Left cardiac atrium (tissue), 4 donors: ENCODE measurements at regions not wholly inside any gene's neighbourhood (a gene's known extent, or its start where the extent isn't known, plus 50 kb on each side); places are given as distances from the start of the nearest gene placed in this dataset.
"Not testable (repeated sequence)": the region's sequence is repeated elsewhere in the genome, so short reads cannot be mapped to it uniquely, and the experiment has no call there.

Experiments
- ATAC-seq, 2 donors: fragments of 200-7000 bp; cut with Tn5 transposase; one replicate each; pipeline ENCODE4 v1.9.1; 2020; ENCODE audit warnings: mild to moderate bottlenecking in 2 of 2, moderate library complexity in 2 of 2
- DNase-seq: peaks from one replicate; pipeline ENCODE4 v3.0.0-alpha.2; 2020
- intact Hi-C, 2 donors: fragments of 100-400 bp; cut with DNase I; formaldehyde crosslinking; loops; one replicate each; pipeline versions ENCODE4 v1.14.1 to v1.15.1; 2022 to 2023
- donor health status: DM: no; HTN: yes; CAD: no.
- donor health status: DM: no; HTN: yes; CAD: no; lungs with severe emphysema.
- donor health status: DM: yes; HTN: yes; CAD: no.
- donor health status: Dilated cardiomyopathy.

DNA sequence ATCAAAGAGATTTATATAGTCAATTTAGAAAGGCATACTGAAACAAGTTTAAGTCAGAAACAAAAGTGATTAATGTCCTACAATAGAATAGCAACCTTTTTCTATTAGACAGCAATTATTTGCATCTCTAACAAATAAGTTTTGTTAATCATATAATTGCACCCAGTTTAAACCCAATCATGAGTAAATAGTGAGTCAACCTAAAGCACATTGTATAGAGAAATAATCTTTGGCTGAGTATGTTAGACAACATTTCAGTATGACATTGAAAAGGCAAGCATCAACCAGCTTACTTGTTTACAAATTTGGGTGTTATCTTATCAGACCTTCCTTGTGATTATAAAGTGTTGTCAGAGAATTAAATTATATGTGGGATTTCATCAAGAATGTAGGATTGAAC lies 209.5 kb downstream of the IL15 start:
- ATAC-seq = no peak
- intact Hi-C loops = no loop called here
- no peak for DNase-seq

DNA sequence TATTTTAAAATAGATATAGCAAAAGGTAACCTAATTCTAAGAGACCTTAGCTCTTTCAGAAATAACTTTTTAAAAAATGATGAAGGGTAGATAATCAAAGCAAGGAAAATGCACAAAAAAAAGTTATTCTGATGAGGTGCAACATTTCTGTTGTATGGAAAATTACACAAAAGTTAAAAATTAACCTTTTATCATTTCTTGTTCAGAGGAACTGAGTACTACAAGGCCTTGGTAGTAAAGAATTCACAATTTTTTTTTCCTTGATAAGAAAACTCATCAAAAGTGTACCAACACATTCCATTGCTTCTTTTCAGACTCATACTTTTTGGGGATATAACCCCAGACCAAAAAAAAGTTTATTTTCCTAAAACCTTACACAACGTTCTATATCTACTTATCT lies 213.0 kb downstream of the IL15 start:
- intact Hi-C loops = no loop called here
- ATAC-seq (peak in 1 of 2 donors; percentile 41), DNase-seq (no peak)

DNA sequence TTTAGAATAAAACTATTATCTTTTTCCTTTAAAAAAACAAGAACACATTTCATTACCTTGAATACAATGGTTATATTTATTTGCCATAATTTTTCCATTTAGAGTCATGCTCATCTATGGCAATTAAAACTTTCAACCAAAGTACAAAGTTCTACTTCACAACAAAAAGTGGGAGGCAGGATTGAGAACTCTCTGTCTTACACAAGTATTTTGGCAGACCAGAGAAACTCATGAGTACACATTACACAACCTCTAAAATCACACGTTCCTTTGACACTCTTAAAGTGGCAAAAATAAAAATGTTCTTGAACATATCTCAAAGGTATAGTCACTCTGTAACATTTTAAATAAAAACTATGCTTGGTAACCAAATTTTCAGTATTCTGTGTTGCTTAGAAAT lies 213.4 kb downstream of the IL15 start:
- ATAC-seq (peak in 1 of 2 donors; percentile 68), DNase-seq (no peak)
- intact Hi-C loops = no loop called here

DNA sequence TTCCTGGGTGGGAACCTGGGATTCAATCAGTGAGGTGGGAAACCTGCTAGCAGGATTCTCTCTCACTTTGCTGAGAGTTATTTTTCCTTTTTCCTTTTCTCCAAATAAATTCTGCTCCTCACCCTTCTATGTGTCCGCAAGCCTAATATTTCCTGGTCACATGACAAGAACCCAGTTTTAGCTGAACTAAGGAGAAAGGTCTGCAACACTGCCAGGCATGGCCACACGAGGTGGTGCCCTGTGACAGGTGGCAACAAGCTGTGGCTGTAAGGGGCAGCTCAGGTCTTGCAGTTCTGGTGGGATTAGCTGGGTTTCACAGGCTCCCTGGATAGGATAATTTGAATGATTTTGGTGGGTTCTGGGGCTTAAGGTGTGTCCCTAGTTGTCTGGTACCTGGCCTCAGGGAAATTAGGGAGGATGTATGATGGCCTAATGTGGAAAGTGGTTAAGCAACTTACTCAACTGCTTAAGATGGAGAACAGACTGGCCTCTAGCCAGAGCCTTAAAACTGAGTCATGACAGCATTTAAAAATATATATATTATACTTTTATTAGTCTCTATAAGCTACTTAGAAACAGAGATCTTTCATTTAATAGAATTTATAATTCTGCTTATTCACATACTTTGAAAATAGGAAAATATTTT lies 215.0 kb downstream of the IL15 start:
- DNase-seq (no peak), ATAC-seq (no peak)
- intact Hi-C loops = no loop called here

DNA sequence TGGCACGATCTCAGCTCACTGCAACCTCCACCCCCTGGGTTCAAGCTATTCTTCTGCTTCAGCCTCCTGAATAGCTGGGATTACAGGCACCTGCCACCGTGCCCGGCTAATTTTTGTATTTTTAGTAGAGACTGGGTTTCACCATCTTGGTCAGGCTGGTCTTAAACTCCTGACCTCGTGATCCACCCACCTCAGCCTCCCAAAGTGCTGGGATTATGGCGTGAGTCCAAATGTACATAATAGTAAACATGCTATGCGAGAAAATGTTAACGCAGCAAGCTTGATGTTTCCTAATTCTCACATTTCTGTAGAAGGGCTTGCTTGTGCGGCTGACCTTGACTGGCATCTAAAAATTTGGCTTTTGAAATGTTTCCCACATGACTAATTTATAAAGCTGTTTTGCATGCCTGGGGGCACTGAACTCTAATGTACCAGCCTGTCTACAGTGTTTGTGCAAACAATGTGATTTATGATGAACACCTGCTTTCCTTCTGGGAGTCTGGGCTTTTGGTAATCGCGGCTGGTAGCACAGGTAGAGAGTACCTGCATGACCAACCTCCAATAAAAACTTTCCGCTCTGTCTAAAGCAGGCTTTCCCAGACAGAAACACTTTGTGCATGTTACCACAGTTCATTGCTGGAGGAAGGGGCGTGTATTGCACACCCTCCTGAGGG lies 216.8 kb downstream of the IL15 start:
- ATAC-seq (no peak), DNase-seq (no peak)
- intact Hi-C loops = no loop called here

DNA sequence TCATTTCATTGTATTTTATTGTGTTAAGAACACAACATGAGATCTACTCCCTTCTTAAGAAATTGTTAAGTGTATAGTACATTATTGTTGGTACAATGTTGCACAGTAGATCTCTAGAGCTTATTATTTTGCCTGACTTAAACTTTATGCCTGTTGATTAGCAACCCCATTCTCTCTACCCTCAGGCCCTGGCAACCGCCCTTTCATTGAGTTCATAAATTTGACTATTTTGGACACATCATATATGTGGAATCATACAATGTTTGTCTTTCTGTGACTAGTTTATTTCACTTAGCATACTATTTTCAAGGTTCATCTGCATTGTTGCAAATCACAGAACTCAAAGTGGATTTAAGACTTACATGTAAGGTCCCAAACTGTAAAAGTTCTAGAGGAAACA lies 222.1 kb downstream of the IL15 start:
- ATAC-seq = no peak
- intact Hi-C loops = no loop called here

DNA sequence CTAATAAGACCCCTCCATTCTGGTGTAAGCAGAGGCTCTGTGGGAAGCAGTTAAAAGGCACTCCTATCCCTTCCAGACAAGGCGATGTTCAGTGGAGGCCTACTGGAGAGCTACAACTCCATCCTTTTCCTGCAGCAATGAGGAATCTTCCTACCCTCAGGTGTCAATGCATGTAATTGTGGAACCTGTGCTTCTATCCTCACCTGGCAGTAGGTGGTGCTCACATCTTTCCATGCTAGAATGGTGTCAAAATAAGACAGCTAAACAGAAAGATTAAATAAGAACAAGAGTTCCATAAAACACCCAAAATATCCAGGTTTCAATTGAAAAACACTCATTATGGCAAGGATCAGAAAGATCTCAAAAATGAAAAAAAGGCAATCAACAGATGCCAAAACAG lies 224.6 kb downstream of the IL15 start:
- DNase-seq (no peak), ATAC-seq (no peak)
- intact Hi-C loops = no loop called here

More for the DNA sequence above, 222.1 kb downstream of the IL15 start:
- no peak for DNase-seq

DNA sequence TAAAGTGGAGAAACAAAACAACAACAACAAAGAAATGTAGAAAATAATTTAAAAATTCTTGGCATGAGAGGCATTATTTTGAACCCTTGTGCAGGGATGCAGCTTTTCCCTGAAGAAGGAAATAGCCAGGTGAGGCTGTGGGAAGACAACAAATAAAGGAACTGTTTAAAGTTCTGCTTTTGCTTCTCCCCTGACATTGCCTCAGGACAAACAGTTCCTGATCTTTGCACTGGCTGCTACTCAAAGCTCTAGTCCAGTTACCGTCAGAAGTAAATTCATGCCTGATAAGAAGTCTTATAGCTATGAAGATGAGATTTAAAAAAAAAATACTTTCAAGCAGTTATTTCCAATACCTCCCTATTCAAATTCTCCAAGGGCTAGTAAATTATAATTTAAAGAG lies 233.8 kb downstream of the IL15 start:
- intact Hi-C loops = no loop called here
- ATAC-seq = no peak
- DNase-seq = no peak

DNA sequence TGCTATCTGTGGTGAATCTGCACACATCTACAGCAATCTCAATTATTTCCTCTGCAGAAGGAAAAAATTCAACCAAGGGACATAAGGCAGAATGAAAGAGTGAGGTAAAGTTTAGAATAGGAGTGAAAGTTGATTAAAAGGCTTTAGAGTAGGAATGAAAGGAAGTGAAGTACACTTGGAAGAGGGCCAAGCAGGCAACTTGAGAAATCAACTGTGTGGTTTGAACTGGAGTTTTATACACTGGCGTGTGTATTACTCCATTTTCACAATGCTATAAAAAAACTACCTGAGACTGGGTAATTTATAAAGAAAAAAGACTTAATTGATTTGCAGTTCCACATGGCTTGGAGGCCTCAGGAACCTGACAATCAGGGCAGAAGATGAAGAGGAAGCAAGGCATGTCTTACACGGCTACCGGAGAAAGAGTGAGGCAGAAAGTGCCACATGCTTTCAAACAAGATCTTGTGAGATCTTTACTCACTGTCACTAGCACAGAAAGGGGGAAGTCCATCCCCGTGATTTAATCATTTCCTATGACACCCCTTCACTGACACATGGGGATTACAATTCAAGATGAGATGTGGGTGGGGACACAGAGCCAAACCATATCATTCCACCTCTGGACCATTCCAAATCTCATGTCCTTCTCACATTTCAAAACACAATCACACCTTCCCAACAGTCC lies 234.8 kb downstream of the IL15 start:
- intact Hi-C loops = no loop called here
- no peak for ATAC-seq
- no peak for DNase-seq

DNA sequence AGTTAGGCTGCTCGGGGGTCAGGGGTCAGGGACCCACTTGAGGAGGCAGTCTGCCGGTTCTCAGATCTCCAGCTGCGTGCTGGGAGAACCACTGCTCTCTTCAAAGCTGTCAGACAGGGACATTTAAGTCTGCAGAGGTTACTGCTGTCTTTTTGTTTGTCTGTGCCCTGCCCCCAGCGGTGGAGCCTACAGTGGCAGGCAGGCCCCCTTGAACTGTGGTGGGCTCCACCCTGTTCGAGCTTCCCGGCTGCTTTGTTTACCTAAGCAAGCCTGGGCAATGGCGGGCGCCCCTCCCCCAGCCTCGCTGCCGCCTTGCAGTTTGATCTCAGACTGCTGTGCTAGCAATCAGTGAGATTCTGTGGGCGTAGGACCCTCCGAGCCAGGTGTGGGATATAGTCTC lies 246.3 kb downstream of the IL15 start:
- ATAC-seq, intact Hi-C loops, DNase-seq: not testable (repeated sequence)

DNA sequence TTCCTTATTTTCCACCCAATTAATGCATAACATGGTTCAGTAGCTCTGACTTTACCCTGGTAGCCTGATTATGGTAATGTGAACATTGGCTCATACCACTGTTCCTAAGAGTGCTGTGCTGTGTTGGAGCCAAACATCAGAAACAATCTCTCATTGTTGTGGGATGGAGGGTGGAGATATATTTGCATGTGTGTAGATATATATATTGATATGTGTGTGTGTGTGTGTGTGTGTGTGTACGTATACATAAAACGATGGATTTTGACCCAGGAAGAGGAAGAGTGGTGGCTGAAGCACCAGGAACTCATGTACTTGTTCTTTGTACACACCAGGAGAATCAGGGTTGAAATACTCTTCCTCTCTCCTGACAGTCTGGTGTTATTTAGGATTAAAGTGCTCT lies 247.7 kb downstream of the IL15 start:
- no peak for DNase-seq
- intact Hi-C loops = no loop called here

DNA sequence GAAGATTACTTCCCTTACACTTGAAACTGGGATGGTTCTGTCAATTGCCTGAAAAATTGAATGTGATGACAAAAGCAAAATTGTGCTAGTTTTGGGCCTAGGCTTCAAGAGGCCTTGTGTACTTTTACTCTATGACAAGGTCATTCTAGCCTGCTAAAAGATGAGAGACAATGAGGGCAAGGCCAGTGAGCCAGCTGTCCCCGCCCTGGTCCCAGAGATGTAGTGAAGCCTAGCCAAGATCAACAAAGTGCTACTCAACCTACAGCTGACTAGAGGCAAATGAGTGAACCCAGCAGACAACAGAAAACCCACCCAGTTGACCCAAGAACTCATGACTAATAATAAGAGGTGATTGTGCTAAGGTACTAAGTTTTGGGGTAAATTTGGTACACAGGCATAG lies 248.7 kb downstream of the IL15 start:
- intact Hi-C loops = no loop called here
- ATAC-seq = no peak

More for the DNA sequence above, 247.7 kb downstream of the IL15 start:
- no peak for ATAC-seq

DNA sequence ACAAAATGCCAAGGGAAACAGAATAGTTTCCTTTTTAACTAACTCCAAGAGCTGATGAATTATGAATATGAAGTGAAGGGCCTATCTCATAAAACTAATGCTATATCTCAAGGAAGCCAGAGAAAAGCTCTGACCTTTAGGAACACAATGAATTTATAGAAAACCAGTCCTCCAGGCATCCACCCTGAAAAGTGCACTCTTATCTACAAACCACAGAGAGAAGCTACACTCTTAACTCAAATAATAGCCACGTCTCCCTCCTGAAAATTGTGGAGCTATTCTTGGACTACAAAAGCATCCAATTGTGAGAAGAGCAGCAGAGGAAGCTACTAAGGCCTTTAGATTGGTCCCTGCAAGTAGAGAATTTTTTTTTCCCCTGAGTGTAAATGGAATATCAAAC lies 253.9 kb downstream of the IL15 start:
- intact Hi-C loops = no loop called here
- ATAC-seq (no peak), DNase-seq (no peak)

More for the DNA sequence above, 248.7 kb downstream of the IL15 start:
- no peak for DNase-seq

DNA sequence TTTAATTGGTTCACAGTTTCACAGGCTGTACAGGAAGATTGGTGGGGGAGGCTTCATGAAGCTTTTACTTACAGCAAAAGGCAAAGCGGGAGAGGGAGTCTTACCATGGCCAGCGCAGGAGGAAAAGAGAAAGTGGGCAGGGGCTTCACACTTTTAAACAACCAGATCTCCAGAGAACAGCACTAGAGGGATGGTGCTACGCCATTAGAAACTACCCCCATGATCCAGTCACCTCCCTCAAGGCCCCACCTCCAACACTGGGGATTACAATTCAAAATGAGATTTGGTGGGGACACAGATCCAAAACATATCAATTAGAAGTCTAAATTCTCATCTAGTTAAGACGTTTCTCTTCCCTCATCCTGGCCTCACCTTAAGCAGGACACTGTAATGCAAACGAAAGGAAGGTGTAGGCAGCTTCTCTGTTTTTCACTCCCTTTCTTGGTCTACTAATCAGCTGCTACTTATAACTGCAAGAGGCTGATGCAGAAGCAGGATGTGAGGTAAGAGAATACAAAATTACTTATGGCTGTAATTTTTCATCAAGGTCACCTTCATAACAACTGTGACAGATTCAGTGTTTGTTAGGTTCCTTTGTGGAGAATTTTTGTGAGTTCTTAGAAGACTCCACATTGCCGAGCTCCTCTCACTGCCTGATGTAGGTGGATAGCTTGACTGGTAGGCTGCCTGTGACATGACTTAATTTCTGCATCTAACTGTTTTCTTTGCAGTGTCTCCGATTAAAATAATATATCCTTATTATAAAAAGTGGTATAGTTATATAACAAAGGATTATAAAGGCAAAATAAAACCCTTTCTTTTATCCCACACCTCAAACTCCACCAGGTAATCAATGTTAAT lies 255.1 kb downstream of the IL15 start:
- intact Hi-C loops = no loop called here
- ATAC-seq (no peak), DNase-seq (no peak)

DNA sequence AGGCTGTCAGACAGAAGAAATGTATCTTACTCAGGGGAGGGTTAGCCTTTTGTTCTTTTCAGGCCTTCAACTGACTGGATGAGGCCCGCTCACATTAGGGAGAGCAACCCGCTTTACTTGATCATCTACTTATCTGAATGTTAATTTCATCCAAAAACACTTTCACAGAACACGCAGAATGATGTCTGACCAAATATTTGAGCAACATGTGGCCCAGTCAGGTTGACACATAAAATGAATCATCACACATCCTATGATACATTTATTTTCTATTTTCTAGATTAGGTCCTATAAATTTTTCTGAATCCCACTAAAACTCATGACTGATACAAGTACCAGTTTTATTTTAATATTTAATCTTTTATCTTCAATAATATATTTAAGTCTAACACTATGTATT lies 260.3 kb downstream of the IL15 start:
- intact Hi-C loops = no loop called here
- DNase-seq = no peak
- ATAC-seq = no peak

DNA sequence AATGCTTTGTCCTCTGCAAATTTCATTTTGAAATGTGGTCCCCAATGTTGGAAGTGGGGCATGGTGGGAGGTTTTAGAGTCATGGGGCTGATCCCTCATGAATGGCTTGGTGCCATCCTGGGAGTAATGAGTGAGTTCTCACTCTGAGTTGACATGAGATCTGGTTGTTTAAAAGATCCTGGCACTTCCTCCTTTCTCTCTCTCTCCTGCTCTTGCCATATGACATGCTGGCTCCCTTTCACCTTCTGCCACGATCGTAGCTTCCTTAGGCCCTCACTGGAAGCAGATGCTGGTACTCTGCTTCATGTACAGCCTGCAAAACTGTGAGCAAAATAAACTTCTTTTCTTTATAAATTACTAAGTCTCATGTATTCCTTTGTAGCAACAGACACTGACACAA lies 262.0 kb downstream of the IL15 start:
- ATAC-seq (peak in 1 of 2 donors; percentile 12), DNase-seq (no peak)
- intact Hi-C loops = no loop called here

DNA sequence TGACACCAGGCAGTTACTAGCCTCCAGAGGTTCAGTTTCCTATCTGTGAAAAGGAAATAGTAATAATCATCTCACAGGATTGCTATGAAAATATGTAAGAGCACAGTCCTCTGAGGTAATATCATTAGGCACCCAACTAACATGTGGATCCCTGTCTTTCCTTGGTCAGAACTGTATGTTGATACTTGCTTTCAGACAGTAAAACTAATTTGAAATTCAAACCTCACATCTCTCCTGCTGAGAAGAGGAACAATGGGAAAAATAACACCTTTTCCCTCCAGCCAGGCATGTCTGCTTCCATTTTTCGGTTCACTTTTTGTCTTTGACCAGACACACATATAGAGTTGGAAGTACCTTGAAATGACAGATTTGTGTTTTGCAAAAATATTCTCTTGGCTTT lies 262.7 kb downstream of the IL15 start:
- no peak for ATAC-seq

DNA sequence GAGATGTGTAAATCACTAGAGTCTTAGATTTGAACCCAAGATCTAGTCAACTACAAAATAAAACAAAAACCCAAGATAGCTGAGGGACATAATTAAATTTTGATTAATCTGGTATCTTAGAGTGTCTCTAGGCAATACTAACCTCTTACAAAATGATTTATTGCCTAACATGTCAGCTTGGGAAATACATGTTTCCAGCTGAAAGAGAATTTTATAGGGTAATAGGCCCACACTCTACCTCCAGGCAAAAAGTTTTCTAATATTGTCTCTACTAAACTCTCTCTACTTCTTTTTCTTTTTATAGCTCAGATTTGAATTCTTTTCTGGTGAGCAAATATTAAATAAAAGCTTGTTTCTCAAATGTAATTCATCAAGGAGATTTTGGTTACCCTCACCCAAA lies 263.2 kb downstream of the IL15 start:
- ATAC-seq = no peak
- no peak for DNase-seq
- intact Hi-C loops = no loop called here

More for the DNA sequence above, 262.7 kb downstream of the IL15 start:
- DNase-seq = no peak
- intact Hi-C loops = no loop called here

DNA sequence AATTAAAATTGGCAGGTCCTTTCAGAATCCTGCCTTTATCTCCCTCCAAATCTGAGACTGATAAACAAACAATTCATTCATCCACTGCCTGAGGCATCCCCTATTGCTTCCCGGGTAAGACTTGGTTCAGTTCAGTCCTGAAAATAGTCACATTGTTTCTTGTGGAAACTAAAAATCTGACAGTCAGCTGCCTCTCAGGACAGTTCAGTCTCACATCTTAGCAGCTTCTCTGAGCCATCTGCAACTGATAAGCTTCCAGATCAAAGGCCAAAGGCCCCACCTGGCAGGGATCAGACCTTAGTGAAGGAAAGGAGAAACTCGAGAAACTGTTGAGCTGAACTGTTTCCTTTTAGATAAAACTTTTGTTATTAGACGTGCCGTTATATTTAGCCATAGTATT lies 264.5 kb downstream of the IL15 start:
- no peak for DNase-seq
- no peak for ATAC-seq
- intact Hi-C loops = no loop called here

DNA sequence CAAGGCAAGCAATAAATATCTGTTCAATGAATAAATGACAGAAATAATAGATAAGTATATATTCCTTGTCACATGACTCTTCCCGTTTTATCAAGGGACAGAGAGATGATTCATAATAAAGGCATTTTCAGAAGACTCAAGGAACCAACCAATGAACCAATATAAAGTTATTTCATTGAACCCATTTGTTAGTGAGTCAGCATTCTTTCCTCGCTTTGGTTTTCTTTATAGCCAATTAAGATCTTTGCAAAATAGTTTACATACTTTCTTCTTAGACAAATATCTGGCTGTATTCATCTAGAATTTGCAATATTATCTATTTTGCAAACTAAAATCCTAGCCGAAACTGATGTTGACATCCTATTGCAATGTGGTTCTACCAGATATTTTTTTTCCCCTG lies 269.4 kb downstream of the IL15 start:
- no peak for ATAC-seq
- no peak for DNase-seq
- intact Hi-C loops = no loop called here
